IPS-18a (cell line): ENCODE measurements at regions not wholly inside any gene's neighbourhood (a gene's known extent, or its start where the extent isn't known, plus 50 kb on each side); places are given as distances from the start of the nearest gene placed in this dataset.

Experiments
- H3K27ac ChIP-seq: one replicate; pipeline ENCODE4 v1.5.1; 2013; ENCODE audit warnings: low read length
- H3K27me3 ChIP-seq: one replicate; pipeline ENCODE4 v1.6.1; 2013; ENCODE audit warnings: mild to moderate bottlenecking, low read length; ENCODE audit not compliant: control insufficient read depth, insufficient read depth
- H3K36me3 ChIP-seq: one replicate; pipeline ENCODE4 v1.6.1; 2013; ENCODE audit warnings: low read depth, low read length; ENCODE audit not compliant: control insufficient read depth
- H3K4me1 ChIP-seq: one replicate; pipeline ENCODE4 v1.6.1; 2013; ENCODE audit warnings: low read depth, low read length; ENCODE audit not compliant: control insufficient read depth
- H3K4me3 ChIP-seq: one replicate; pipeline ENCODE4 v1.5.1; 2013; ENCODE audit warnings: low read length
- H3K9ac ChIP-seq: one replicate; pipeline ENCODE4 v1.6.1; 2013; ENCODE audit warnings: mild to moderate bottlenecking, low read length, moderate library complexity
- H3K9me3 ChIP-seq: one replicate; pipeline ENCODE4 v1.6.1; 2013; ENCODE audit warnings: low read depth, low read length; ENCODE audit not compliant: control insufficient read depth

GRCh38 chr13:111952032-111952431 is 114.9 kb upstream of the SOX1 start:
- Histone ChIP-seq H3K4me3 (no peak overlapping the region), H3K9ac (no peak overlapping the region), H3K27me3 (no peaks in the 10 kb centered on the region), H3K36me3 (no peaks in the 10 kb centered on the region), H3K27ac (no peak overlapping the region), H3K4me1 (no peaks in the 10 kb centered on the region), H3K9me3 (no peaks in the 10 kb centered on the region)

GRCh38 chr13:111952814-111953213 is 114.1 kb upstream of the SOX1 start:
- Histone ChIP-seq H3K27ac (no peak overlapping the region), H3K36me3 (no peaks in the 10 kb centered on the region), H3K4me3 (no peak overlapping the region), H3K4me1 (no peaks in the 10 kb centered on the region), H3K9me3 (no peaks in the 10 kb centered on the region), H3K9ac (no peak overlapping the region), H3K27me3 (no peaks in the 10 kb centered on the region)

GRCh38 chr13:111953546-111954178 is 113.3 kb upstream of the SOX1 start:
- Histone ChIP-seq H3K4me1 (no peaks in the 10 kb centered on the region), H3K27ac (no peak overlapping the region), H3K36me3 (no peaks in the 10 kb centered on the region), H3K4me3 (no peak overlapping the region), H3K9me3 (no peaks in the 10 kb centered on the region), H3K9ac (no peak overlapping the region), H3K27me3 (no peaks in the 10 kb centered on the region)

GRCh38 chr13:111954661-111955411 is 112.1 kb upstream of the SOX1 start:
- no peaks in the 10 kb centered on the region for H3K27me3 ChIP-seq
- no peak overlapping the region for H3K4me3 ChIP-seq
- H3K27ac ChIP-seq = no peak overlapping the region
- no peaks in the 10 kb centered on the region for H3K9me3 ChIP-seq
- no peaks in the 10 kb centered on the region for H3K4me1 ChIP-seq
- H3K36me3 ChIP-seq = no peaks in the 10 kb centered on the region
- H3K9ac ChIP-seq = no peak overlapping the region

- no peak overlapping the region for H3K9ac ChIP-seq
- no peaks in the 10 kb centered on the region for H3K36me3 ChIP-seq
- H3K27me3 ChIP-seq = no peaks in the 10 kb centered on the region
- no peaks in the 10 kb centered on the region for H3K9me3 ChIP-seq
- H3K4me1 ChIP-seq = no peaks in the 10 kb centered on the region
- H3K27ac ChIP-seq = no peak overlapping the region
- H3K4me3 ChIP-seq = no peak overlapping the region
Observed at GRCh38 chr13:111955412-111956065, 111.4 kb upstream of the SOX1 start.

- no peaks in the 10 kb centered on the region for H3K9me3 ChIP-seq
- H3K4me1 ChIP-seq = no peaks in the 10 kb centered on the region
- H3K9ac ChIP-seq = no peak overlapping the region
- no peak overlapping the region for H3K4me3 ChIP-seq
- no peaks in the 10 kb centered on the region for H3K36me3 ChIP-seq
- no peak overlapping the region for H3K27ac ChIP-seq
- H3K27me3 ChIP-seq = no peaks in the 10 kb centered on the region
Observed at GRCh38 chr13:111956261-111957151, 110.4 kb upstream of the SOX1 start.

GRCh38 chr13:111957913-111958450 is 109.0 kb upstream of the SOX1 start:
- Histone ChIP-seq H3K27ac (no peak overlapping the region), H3K27me3 (no peaks in the 10 kb centered on the region), H3K4me3 (no peak overlapping the region), H3K9me3 (no peaks in the 10 kb centered on the region), H3K9ac (no peak overlapping the region), H3K4me1 (no peaks in the 10 kb centered on the region), H3K36me3 (no peaks in the 10 kb centered on the region)

- no peaks in the 10 kb centered on the region for H3K36me3 ChIP-seq
- no peaks in the 10 kb centered on the region for H3K27me3 ChIP-seq
- no peak overlapping the region for H3K27ac ChIP-seq
- H3K9ac ChIP-seq = no peak overlapping the region
- H3K4me3 ChIP-seq = no peak overlapping the region
- no peaks in the 10 kb centered on the region for H3K9me3 ChIP-seq
- no peaks in the 10 kb centered on the region for H3K4me1 ChIP-seq
Observed at GRCh38 chr13:111958612-111959395, 108.1 kb upstream of the SOX1 start.

- no peaks in the 10 kb centered on the region for H3K36me3 ChIP-seq
- H3K27me3 ChIP-seq = no peaks in the 10 kb centered on the region
- no peaks in the 10 kb centered on the region for H3K9me3 ChIP-seq
- no peaks in the 10 kb centered on the region for H3K4me1 ChIP-seq
- no peak overlapping the region for H3K4me3 ChIP-seq
- H3K27ac ChIP-seq = no peak overlapping the region
- H3K9ac ChIP-seq = no peak overlapping the region
Observed at GRCh38 chr13:111960152-111960772, 106.7 kb upstream of the SOX1 start.

- Histone ChIP-seq H3K27ac (no peak overlapping the region), H3K9me3 (no peaks in the 10 kb centered on the region), H3K27me3 (no peaks in the 10 kb centered on the region), H3K36me3 (no peaks in the 10 kb centered on the region), H3K4me1 (no peaks in the 10 kb centered on the region), H3K9ac (no peak overlapping the region), H3K4me3 (no peak overlapping the region)
Observed at GRCh38 chr13:111961236-111961635, 105.7 kb upstream of the SOX1 start.
